ENCODE measurements at regions not wholly inside any gene's neighbourhood (a gene's known extent, or its start where the extent isn't known, plus 50 kb on each side); places are given as distances from the start of the nearest gene placed in this dataset.

DNA sequence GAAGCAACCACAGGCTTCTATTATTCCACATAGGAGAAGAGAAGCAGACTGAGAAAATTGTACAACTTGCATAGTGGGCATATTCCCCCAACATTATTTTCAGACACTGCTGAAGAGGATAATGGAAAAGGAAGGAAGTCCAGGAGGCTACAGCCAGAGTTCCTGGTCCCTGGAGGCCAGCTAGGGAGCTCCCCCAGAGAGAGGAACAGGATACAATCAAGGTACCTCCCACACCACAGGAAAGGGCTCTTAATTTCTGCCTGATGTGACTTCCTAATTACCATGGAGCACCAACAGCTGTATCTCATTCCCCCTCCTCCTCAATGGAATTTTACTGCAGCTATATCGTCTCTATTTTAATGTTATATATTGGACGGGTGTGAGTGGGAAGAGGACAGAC is 594.3 kb upstream of the NRSN1 start:
- Mint-ChIP-seq H3K4me3 (no peak overlapping the region), H3K4me1 (no peaks in the 10 kb centered on the region), H3K36me3 (ENCODE audit: low read depth) (no peaks in the 10 kb centered on the region), H3K27ac (no peak overlapping the region), H3K27me3 (no peaks in the 10 kb centered on the region), H3K9me3 (peaks cover 10% of the 10 kb centered on the region)
- TF ChIP-seq, protein P1, sequence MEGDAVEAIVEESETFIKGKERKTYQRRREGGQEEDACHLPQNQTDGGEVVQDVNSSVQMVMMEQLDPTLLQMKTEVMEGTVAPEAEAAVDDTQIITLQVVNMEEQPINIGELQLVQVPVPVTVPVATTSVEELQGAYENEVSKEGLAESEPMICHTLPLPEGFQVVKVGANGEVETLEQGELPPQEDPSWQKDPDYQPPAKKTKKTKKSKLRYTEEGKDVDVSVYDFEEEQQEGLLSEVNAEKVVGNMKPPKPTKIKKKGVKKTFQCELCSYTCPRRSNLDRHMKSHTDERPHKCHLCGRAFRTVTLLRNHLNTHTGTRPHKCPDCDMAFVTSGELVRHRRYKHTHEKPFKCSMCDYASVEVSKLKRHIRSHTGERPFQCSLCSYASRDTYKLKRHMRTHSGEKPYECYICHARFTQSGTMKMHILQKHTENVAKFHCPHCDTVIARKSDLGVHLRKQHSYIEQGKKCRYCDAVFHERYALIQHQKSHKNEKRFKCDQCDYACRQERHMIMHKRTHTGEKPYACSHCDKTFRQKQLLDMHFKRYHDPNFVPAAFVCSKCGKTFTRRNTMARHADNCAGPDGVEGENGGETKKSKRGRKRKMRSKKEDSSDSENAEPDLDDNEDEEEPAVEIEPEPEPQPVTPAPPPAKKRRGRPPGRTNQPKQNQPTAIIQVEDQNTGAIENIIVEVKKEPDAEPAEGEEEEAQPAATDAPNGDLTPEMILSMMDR (IDR thresholded peaks at IDR 0.05), result no peak
- CTCF ChIA-PET, result no interaction called here
- intact Hi-C loops (cut with micrococcal nuclease), result no loop called here
- POLR2A ChIA-PET, result no interaction called here
- DNase-seq, result no peak
- no peak for ATAC-seq (ENCODE audit: low read depth)

DNA sequence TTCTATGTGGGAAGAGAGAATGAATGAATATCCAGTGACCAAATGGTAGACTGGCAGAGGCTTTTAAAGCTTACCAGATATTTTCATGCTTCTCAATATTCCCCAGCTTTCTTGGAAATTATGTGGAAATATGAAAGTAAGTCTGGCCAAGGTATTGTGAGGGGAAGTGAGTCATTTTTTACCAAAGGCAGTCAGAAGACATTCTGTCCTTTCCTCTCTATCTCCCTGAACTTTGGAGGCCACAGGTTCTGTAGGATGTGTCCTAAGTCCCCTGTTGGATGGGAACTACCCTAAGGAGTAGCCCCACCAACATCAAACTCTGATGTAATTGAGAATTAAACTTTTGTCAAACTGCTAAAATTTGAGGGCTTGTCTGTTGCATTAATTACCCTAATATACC is 593.8 kb upstream of the NRSN1 start:
- ChIA-PET CTCF (no interaction called here), POLR2A (no interaction called here)
- Mint-ChIP-seq H3K4me1 (no peaks in the 10 kb centered on the region), H3K36me3 (ENCODE audit: low read depth) (no peaks in the 10 kb centered on the region), H3K27ac (no peak overlapping the region), H3K27me3 (no peaks in the 10 kb centered on the region), H3K4me3 (no peak overlapping the region), H3K9me3 (peaks cover 10% of the 10 kb centered on the region)
- intact Hi-C loops (cut with micrococcal nuclease), result no loop called here
- ATAC-seq (ENCODE audit: low read depth) (no peak), DNase-seq (no peak)
- TF ChIP-seq, protein P1 (IDR thresholded peaks at IDR 0.05), result no peak

DNA sequence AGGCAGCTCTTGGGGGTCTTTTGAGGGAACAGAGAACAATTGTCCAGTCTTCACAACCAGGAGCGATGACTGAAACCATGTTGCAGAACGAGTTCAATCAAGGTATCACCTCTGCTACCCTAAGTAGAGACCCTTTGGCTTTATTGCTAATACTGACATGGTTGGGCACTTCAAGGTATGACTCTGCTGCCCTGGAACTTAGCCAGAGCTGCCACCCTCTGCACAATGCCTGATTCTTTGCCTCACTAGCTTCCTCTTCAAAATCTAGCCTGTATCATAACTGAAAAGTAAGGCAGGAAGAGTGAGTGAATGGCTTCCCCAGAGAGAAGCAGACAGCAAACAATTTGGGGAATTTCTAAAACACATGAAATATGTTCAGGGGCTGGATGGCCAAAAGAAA is 592.7 kb upstream of the NRSN1 start:
- no peaks in the 10 kb centered on the region for H3K4me1 Mint-ChIP-seq
- intact Hi-C loops (cut with micrococcal nuclease), result no loop called here
- POLR2A ChIA-PET, result no interaction called here
- TF ChIP-seq, protein P1 (IDR thresholded peaks at IDR 0.05), result no peak
- H3K4me3 Mint-ChIP-seq, result no peak overlapping the region
- H3K27ac Mint-ChIP-seq, result no peak overlapping the region
- no peaks in the 10 kb centered on the region for H3K36me3 Mint-ChIP-seq (ENCODE audit: low read depth)
- H3K9me3 Mint-ChIP-seq, result peaks cover 8% of the 10 kb centered on the region
- ATAC-seq (ENCODE audit: low read depth) (no peak), DNase-seq (no peak)
- H3K27me3 Mint-ChIP-seq, result no peaks in the 10 kb centered on the region
- CTCF ChIA-PET, result no interaction called here

DNA sequence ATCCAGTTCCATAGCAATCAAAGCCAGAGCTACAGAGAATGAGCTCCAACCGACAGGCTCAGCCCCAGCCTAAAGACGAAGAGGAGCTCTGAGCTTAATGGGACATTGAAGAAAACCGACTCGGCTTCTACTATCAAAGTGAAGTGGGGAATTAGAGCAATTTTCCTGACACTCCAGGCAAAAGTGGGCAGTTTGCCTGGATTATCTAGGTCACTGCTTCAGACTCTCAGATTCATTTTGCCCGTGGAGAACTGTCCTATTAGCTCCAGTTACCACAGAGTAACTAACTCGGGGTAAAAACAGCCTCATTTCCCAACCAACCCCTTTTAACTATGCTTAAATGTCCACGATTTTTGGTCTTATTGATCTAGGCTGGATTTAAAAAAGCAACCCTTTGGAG is 592.1 kb upstream of the NRSN1 start:
- peaks cover 10% of the 10 kb centered on the region for H3K9me3 Mint-ChIP-seq
- DNase-seq, result no peak
- ATAC-seq (ENCODE audit: low read depth), result no peak
- intact Hi-C loops (cut with micrococcal nuclease), result no loop called here
- H3K27me3 Mint-ChIP-seq, result no peaks in the 10 kb centered on the region
- ChIA-PET CTCF (no interaction called here), POLR2A (no interaction called here)
- no peak overlapping the region for H3K27ac Mint-ChIP-seq
- no peak overlapping the region for H3K4me3 Mint-ChIP-seq
- TF ChIP-seq, protein P1 (IDR thresholded peaks at IDR 0.05), result no peak
- no peaks in the 10 kb centered on the region for H3K36me3 Mint-ChIP-seq (ENCODE audit: low read depth)
- no peaks in the 10 kb centered on the region for H3K4me1 Mint-ChIP-seq

DNA sequence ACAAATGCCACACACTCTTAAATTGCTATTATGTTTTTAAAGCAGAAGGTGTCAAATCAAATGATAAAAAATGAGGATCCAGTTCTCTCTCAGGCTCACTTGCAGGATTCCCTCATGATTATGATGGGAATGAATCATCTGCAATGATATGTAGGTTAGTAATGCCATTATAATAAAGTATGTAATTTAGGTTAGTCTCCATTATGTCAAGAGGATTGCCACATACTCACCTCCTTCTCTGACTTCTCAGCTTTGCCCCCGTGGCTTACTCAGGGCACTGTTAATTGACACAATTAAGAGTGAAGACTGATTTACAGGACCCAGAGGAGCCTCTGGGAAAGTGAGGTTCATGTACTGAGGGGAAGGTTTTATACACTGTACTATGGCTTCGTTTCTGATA is 591.7 kb upstream of the NRSN1 start:
- Mint-ChIP-seq H3K4me1 (no peaks in the 10 kb centered on the region), H3K4me3 (no peak overlapping the region), H3K27ac (no peak overlapping the region), H3K27me3 (no peaks in the 10 kb centered on the region), H3K9me3 (peaks cover 10% of the 10 kb centered on the region), H3K36me3 (ENCODE audit: low read depth) (no peaks in the 10 kb centered on the region)
- ATAC-seq (ENCODE audit: low read depth), result no peak
- DNase-seq, result no peak
- CTCF ChIA-PET, result no interaction called here
- TF ChIP-seq, protein P1 (IDR thresholded peaks at IDR 0.05), result no peak
- intact Hi-C loops (cut with micrococcal nuclease), result no loop called here
- POLR2A ChIA-PET, result no interaction called here
